Transverse colon (tissue), 4 donors: ENCODE measurements at regions not wholly inside any gene's neighbourhood (a gene's known extent, or its start where the extent isn't known, plus 50 kb on each side); places are given as distances from the start of the nearest gene placed in this dataset.
"Not testable (repeated sequence)": the region's sequence is repeated elsewhere in the genome, so short reads cannot be mapped to it uniquely, and the experiment has no call there.

ENCODE experiments used
- POLR2A ChIP-seq: fragments of 450-650 bp; IDR thresholded peaks from one replicate; pipeline ENCODE4 v1.6.1; 2016; ENCODE audit warnings: antibody characterized with exemption, mild to moderate bottlenecking, moderate library complexity
- POLR2AphosphoS5 ChIP-seq, 3 donors: sonication (generic); formaldehyde crosslinking; IDR thresholded peaks; one replicate each; pipeline ENCODE4 v1.6.1; 2016; ENCODE audit warnings: antibody characterized with exemption in 3 of 3
- TF ChIP-seq, protein P1 (sequence below), 5 experiments: fragments of 200-600 bp in 3 of 5; fragments of 450-650 bp in 2 of 5; sonication (generic) in 3 of 5; IDR thresholded peaks; 1 replicate in 2 of 5; 2 replicates in 3 of 5; pipeline ENCODE4 v1.5.1; 2016 to 2017; ENCODE audit warnings: antibody characterized with exemption in 5 of 5, inconsistent platforms in 3 of 5, mild to moderate bottlenecking in 2 of 5, moderate library complexity in 1 of 5

DNA sequence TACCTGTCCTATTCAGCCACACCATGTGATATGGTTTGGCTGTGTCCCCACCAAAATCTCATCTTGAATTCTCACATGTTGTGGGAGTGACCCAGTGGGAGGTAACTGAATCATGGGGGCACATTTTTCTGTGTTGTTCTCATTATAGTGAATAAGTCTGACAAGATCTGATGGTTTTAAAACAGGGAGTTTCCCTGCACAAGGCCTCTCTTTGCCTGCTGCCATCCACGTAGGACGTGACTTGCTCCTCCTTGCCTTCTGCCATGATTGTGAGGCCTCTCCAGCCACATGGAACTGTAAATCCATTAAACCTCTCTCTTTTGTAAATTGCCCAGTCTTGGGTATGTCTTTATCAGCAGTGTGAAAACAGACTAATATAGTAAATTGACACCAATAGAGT is 117.7 kb downstream of the ENC1 start:
- TF ChIP-seq, protein P1, sequence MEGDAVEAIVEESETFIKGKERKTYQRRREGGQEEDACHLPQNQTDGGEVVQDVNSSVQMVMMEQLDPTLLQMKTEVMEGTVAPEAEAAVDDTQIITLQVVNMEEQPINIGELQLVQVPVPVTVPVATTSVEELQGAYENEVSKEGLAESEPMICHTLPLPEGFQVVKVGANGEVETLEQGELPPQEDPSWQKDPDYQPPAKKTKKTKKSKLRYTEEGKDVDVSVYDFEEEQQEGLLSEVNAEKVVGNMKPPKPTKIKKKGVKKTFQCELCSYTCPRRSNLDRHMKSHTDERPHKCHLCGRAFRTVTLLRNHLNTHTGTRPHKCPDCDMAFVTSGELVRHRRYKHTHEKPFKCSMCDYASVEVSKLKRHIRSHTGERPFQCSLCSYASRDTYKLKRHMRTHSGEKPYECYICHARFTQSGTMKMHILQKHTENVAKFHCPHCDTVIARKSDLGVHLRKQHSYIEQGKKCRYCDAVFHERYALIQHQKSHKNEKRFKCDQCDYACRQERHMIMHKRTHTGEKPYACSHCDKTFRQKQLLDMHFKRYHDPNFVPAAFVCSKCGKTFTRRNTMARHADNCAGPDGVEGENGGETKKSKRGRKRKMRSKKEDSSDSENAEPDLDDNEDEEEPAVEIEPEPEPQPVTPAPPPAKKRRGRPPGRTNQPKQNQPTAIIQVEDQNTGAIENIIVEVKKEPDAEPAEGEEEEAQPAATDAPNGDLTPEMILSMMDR (IDR thresholded peaks at IDR 0.05), result not testable (repeated sequence)
- not testable (repeated sequence) for TF ChIP-seq POLR2AphosphoS5 (IDR thresholded peaks at IDR 0.05); POLR2A
